ENCODE measurements at regions not wholly inside any gene's neighbourhood (a gene's known extent, or its start where the extent isn't known, plus 50 kb on each side); places are given as distances from the start of the nearest gene placed in this dataset.
"Not testable (repeated sequence)": the region's sequence is repeated elsewhere in the genome, so short reads cannot be mapped to it uniquely, and the experiment has no call there.

DNA sequence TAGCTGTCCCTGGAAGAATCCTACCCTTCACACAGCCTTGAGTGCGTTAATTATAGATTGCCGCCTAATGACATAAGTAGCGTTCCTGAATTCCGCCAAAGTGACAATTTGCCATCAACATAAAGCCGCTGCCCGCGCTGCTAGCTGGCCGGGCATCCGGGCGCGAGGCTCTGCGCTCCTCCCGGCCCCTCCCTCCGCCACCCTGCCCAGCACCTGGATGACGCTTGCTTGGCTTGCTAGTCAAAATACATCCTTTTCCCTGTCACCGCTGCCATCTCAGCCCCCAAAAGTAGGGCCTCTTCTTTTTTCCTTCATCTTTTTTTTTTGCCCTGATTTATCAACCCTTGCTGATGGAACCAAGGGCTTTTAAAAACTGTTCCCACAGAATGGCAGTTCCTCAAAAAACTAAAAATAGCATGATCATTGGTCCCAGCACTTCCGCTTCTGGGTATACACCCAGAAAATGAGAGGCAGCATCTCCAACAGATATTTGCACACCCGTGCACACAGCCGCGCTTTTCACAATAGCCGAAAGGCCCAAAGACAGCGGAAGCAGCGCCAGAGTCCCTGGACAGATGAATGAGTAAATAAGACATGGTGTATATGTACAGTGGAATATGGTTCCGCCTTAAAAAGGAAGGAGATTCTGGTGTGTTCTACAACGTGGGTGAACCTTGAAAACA lies 235.2 kb downstream of the BCL11B start:
- peak overlapping the region in 18 of 21 experiments; percentile 21 to 89 (median 68) for H3K27ac ChIP-seq

DNA sequence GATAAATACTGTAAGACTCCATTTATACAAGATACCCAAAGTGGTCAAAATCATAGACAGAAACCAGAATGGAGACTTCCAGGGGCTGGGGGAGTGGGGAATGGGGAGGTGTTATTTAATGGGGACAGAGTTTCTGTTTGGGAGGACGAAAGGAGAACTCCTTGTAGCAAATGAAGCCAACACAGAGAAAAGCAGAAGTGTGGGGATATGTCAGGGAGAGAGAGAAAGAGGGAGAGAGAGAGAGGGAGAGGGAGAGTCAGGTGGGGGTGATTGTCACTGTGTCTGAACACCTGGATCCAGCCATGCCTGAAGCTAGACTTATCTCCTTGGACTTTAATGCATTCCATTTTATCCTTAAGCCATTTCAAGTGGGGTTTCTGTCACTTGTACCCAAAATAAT lies 234.7 kb downstream of the BCL11B start:
- H3K27ac ChIP-seq: peak overlapping the region in 5 of 21 experiments; percentile 70 to 88 (median 74)
- not testable (repeated sequence) for H3K4me3 ChIP-seq

More for the DNA sequence above, 235.2 kb downstream of the BCL11B start:
- H3K4me3 ChIP-seq: peak overlapping the region in 1 of 7 experiments; percentile 15

DNA sequence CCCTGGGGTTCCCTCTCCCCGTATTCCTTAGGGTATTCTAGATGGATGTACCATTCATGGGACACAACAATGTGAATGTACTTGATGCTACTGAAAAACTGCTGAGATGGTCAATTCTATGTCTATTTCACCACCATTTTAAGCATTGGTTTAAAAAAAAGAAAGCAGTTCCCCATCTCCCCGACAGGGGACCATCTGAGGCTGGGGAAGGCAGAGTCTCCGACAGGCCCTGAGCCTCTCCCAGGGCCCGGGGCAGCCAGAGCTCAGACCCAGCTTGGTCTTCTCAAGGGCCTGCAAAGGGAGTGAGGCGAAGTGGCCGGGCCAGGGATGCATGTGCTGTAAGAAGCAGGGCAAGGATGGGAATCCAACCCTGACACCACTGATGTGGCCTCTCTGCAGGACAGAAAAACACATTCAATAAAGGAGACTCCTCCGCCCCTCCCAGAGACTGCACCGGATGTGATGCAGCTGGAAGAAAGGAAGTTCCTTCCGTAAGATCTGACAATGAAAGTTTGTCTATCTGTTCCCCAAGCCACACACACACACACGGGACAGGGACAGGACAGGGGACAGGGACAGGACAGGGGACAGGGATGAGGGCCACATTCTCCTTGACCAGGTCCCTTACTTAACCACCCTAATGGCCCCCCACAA lies 234.1 kb downstream of the BCL11B start:
- H3K4me3 ChIP-seq: no peak overlapping the region
- H3K27ac ChIP-seq: peak overlapping the region in 4 of 21 experiments; percentile 20 to 73 (median 30)

DNA sequence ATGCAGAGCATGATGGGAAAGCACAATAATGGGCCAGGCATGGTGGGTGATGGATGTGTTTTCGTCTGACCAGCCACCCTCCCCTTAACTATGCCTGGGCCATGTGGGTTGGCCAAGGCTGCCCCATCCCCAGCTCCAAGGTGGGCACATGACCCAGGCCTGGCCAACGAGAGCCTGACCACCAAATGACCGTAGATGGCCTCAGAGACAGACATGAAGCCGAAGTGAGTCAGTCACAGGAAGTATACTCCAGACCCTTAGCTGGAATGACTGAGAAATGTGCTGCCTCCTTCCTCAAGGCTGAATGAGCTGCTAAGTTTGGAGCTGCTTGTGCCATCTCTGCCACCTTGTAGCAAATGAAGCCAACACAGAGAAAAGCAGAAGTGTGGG lies 233.6 kb downstream of the BCL11B start:
- H3K4me3 ChIP-seq: no peak overlapping the region
- H3K27ac ChIP-seq: peak overlapping the region in 3 of 21 experiments; percentile 20 to 73 (median 21)

DNA sequence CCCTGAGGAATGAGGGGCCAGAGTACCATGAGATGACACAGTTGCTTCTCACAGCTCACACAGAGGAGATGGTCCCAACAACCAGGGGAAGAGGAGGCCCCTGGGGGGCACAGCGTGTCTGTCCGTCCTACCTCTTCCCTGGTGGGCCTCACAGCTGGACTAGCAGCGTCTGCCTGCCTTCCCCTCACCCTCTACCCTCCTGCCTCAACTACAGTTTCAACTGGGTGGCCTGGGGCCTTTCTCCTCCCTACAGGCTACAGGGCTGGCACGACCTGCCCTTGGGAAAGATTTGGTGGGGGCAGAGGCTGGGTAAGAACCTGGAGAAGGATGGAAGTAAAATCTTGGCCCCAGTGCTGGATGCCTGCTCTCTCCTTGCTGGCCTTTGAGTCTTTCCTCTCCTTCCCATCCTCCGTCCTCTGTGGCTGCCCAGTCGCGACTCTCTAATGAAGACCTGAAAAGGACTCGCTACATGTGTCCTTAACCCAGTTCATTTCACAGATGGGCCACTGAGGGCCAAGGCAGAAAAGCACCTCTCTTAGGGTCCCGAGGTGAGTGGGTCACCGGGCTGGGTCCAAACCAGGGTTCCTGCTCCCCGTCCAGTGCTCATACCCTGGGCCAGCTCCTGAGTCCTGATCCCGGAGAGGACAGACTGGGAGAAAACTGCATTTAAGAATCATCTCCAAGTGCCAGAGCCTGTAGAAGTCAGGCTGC lies 232.5 kb downstream of the BCL11B start:
- H3K4me3 ChIP-seq: no peak overlapping the region
- peak overlapping the region in 1 of 21 experiments; percentile 37 for H3K27ac ChIP-seq

DNA sequence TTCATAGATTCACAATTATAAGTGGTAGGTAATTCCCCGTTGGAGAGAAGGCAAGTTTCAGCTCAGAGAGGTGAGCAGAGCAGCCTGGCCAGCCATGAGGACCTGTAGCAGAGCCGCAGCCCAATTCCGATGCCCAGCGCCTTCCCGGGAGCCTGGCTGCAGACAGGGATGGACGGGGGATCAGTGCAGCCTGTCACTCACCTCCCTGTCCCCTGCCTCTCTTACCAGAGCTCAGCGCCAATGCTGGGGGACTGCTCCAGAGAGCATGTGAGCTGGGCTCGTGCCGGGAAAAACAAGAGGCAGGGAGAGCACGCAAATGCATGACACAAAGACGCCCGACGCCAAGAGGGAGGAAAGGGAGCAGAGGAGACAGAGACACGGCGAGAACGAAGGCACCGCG lies 231.9 kb downstream of the BCL11B start:
- Histone ChIP-seq H3K27ac (no peak overlapping the region), H3K4me3 (no peak overlapping the region)

DNA sequence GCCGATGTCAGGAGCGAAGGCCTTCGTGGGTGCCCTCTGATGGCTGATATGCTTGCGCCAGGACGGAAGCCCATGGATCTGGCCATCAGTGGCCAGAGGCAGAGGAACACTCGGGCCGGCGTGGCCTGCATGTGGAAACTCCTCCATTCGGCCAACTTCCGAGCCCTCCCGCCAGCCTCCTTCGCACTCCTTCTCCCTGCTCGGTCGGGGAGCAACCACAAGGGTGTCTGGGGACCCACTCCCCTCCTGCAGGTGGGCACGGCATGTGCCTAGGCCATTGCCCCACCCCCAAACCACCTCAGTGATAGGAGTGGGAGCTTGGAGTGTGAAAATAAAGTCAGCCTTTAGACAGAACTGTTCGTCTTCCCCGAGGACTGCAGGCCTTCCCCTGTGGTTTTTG lies 231.3 kb downstream of the BCL11B start:
- Histone ChIP-seq H3K4me3 (no peak overlapping the region), H3K27ac (no peak overlapping the region)

DNA sequence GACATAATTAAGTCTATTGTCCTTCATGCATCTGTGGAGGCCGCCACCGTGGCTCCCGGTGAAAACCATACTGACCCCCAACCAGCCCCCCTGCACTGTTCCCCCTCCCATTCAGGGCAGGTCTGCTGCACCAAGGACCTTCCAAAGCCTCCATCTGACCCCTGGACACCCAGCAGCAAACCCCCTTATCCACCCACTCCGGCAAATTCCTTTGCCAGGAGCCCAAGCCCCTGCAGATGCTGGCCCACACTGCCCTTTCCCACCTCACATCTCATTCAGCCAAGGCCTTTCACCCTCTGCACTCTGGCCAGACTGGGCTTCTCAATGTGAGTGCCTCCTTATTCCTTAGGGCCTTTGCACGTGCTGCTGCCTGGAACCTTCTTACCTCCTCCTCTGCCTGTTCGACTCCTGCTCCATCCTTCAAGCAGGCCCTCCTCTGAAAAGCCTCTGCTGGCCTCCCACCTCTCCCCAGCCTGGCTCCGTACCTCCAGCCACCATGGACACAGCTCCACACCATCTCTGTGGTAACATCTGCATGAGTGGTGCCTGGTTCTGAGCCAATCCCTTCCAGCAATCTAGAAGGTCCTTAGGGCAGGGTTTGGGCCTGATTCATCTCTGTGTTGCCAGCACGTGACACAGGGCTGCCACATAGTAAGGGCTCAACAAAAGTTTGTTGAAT lies 230.7 kb downstream of the BCL11B start:
- no peak overlapping the region for H3K4me3 ChIP-seq
- no peak overlapping the region for H3K27ac ChIP-seq

DNA sequence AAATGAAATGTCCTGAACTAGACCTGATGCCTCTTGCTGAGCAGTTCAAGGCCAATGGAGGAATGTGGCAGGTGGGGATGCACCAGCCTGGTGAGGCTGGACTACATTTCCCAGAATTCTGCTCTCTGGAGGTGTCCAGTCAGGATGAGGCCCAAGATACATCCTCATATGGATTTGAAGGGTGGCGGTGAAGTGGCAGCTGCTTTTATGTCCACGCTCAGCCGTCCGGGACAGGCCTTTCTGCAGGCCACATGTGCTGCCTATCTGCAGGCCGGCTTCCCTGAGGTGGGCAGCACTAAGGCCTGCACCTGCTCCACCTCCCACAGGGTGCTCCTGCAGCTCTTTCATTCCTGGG lies 230.2 kb downstream of the BCL11B start:
- H3K4me3 ChIP-seq: no peak overlapping the region

DNA sequence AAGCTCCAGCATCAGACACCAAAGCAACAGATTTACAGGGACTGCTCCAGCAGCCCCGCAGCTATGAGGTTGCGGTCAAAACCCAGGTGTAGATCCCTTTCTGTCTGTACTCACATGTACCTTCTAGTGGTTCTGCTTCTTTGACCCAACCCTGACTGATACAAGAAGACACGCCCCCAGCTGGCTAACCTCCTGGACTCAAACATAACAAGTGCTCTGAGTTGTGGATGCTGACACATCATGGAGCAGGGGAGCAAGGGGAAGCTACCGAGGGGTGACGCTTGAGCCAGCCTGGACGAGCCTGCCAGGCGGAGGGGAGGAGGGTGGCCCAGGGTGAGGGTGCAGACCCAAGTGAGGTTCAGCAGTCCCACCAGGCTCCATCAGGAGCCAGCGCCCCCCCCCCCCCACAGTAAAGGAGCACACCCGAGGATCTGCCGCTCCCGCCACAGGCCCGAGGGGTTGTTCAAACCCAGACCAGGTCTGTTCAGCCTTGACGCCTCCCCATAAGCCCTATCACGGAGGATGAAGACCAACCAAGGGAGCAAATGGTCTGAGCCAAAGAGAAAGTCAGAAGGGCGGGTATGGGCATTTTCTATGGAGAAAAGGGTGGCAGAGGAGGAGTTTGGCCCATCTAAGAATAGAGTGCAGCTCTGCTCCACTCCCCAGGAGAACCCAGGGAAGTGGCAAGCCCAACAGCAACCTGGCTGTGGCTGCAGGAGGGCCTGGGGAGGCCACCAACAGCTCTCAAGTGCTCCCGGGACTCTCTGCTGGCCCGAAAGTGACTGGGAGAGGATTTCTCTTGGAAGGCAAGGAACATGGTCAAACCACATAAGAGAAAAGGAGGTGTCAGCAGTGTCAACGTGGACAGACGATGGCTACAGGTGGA lies 229.4 kb downstream of the BCL11B start:
- Histone ChIP-seq H3K4me3 (no peak overlapping the region), H3K27ac (peak overlapping the region in 4 of 21 experiments; percentile 8 to 33 (median 18))

More for the DNA sequence above, 230.2 kb downstream of the BCL11B start:
- H3K27ac ChIP-seq: no peak overlapping the region

DNA sequence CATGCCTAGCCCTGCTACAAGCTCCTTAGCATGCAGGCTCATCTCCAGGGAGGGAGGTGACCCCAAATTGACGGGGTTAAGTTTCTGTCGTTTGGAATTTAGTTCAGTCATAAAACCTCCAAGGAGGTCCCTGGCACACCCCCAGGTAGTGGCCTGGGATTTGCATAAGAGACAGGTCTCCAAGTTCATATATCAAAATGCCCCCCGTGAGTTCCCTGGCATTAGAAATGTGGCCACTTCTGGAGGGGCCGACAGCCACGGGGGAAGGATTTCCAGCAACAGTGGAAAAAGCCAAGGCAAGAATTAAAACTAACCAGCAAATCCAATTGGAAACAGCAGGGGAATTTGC lies 228.8 kb downstream of the BCL11B start:
- Histone ChIP-seq H3K4me3 (no peak overlapping the region), H3K27ac (peak overlapping the region in 2 of 21 experiments; percentile 24 to 33)

DNA sequence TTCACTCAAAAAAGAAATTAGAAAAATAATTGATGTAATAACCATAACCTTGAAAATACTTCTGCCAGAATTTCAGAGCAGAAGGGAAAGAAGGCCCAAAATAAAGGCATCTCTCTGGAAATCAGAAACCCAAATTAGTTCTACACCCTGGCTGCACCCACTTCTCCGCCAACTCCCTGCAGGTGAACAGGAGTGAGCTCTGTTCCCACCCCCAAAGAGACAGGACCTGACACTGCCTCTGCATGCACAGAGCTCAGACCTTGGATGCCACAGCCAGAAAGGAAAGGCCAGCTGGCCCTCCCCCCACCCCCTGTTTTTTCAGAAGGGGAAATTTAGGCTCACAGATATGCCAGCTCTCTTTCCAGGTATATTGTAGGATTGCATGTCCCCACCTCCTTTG lies 228.2 kb downstream of the BCL11B start:
- no peak overlapping the region for H3K4me3 ChIP-seq
- peak overlapping the region in 2 of 21 experiments; percentile 16 to 24 for H3K27ac ChIP-seq

DNA sequence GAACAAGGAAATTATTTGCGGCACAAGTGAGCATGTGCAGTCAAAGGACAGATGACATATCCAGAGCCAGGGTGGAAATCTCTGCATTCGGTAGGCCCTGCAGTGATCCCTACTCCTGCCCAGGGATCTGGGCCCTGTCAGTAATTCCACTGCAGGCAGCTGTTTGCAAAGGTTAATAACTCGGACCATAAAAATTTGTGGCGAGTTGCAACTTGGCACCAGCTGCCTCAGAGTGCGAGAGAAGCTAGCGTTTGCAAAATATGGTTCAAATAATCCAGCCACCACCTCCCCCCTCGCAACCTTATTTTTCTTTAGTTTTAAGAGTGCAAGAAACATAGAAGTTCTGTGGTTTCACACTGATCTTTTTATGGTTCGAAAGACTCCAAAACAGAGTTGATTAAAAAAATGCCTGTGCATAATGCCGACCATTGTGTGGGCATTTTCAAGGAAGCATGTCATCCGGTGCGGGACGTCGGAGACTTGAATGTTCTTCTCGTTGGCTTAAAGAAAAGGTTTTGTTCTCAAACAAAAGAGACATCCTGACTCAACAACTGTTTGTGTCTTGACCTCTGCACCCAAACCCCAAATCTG lies 224.5 kb downstream of the BCL11B start:
- Histone ChIP-seq H3K27ac (peak overlapping the region in 6 of 21 experiments; percentile 9 to 54 (median 30)), H3K4me3 (no peak overlapping the region)

DNA sequence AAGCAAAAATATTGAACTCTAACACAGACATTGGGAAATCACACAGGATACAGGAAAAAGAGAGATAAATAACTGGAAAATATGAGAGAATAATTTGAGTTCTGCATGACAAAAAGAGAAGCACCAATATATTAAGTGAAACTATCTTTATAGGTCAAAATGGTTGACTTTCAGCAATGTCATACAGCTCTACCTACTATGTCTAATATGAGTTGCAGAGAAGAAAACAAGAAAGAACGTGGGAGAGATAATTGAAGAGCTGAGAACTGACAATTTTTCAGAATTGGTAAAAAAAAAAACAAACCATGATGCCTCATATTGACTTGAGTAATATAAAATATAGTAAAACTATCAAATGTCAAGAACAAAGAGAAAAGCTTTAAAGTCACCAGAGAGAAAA lies 221.7 kb downstream of the BCL11B start:
- Histone ChIP-seq H3K4me3 (no peak overlapping the region), H3K27ac (no peak overlapping the region)

DNA sequence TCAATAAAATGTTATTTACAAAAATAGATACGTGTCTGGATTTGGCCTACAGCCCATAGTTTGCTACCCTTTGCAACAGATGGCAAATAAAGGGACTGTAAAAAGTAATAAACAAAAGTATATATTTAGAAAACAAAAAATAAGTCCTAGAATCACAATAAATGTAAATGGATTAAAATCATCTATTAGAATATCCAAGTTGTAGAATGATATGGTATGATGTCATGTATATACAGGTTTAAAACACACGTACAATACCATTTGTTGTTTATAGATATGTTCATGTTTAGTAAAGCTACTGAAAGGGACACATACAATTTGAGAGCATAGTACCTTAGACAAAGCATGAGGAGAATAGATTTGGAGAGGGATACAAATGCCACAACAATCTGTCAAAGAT lies 219.5 kb downstream of the BCL11B start:
- no peak overlapping the region for H3K27ac ChIP-seq
- H3K4me3 ChIP-seq: no peak overlapping the region

DNA sequence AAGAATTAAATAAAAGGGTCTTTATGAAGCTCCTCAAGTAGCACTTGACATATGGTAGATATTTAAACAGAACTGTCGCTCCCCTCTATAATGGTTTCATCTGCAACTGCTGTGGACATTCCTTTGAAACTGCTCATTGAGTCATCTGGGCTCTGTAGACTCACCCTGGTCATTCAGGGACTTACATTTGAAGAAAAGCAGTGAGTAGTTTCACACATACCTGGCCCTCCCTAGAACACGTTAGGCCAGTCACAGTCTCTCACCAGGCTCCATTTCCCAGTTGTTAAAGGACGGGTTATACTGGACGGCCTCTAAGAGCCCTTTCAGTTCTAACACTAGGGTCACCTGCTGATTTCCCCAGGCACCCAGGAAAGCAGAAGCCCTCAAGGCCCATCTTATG lies 217.0 kb downstream of the BCL11B start:
- H3K4me3 ChIP-seq: no peak overlapping the region
- H3K27ac ChIP-seq: peak overlapping the region in 6 of 21 experiments; percentile 3 to 73 (median 30)

DNA sequence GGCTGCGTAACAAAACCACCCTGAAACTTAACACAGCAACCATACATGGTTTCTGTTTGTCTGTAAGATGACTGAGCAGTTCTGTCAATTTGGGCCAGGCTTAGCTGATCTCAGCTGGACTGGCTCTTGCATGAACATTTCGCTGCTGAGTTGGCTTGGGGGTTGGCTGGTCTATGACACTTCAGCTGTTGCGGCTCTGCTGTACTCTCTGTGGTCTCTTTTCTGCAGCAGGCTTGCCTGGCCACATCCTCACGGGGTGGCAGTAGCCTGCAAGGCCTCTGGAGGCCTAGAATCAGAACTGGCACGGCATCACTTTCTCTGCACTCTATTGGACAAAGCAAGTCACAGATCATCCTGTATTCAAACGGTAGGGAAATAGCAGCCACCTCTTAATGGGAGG lies 216.2 kb downstream of the BCL11B start:
- Histone ChIP-seq H3K4me3 (no peak overlapping the region), H3K27ac (peak overlapping the region in 4 of 21 experiments; percentile 17 to 73 (median 44))

DNA sequence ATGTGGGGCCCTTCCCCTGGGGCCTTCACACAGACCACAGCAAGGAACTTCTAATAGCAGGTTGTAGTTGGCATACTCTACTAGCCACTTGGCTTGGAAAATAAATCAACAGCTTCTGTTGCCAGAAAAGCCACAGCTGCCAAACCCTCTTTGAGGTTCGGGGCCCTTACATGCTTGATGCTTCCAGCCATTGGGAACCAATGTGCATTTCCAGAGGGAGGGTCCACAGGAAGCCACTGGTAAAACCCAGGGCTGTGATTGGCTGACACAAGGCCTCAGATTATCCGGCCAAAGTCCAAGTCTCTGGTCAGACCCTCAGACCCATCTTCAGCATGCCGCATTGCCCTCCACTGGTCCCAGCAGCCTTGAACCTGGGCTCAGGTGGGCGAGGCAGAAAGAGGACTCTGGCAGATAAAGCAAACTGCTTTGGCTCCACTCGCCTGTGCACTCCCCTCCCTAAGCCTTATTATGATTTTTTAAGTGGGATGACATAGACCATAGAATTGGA lies 214.4 kb downstream of the BCL11B start:
- Histone ChIP-seq H3K4me3 (no peak overlapping the region), H3K27ac (no peak overlapping the region)

DNA sequence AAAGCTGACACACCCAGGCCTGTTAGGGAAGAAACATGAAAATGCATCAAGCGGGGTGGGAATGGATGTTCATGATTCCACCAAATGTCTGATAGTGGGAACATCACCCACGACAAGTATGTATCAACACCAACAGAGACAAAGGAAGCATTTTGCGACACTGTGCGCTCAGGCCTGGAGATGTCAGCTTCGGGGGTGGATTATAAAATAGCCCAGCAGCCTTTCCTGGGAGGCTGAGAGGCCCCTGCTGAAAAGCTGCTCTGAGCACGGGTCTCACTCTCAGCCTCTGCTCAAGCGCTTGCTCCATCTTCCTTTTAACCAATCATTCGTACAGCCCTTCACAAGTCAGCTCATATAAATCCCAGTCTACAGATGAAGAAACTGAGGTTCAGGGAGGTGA lies 213.5 kb downstream of the BCL11B start:
- Histone ChIP-seq H3K27ac (no peak overlapping the region), H3K4me3 (no peak overlapping the region)

Data from skin epidermis (tissue), 12 donors.